RWPE2 (cell line): ENCODE measurements at regions not wholly inside any gene's neighbourhood (a gene's known extent, or its start where the extent isn't known, plus 50 kb on each side); places are given as distances from the start of the nearest gene placed in this dataset.

Experiments
- ATAC-seq: fragments of 200-7000 bp; cut with Tn5 transposase; 3 replicates; pipeline ENCODE4 v1.9.1; 2021; ENCODE audit warnings: low read depth
- DNase-seq: peaks from one replicate; pipeline ENCODE4 v3.0.0-alpha.2; 2020; ENCODE audit warnings: low spot score
- H3K27ac ChIP-seq: fragments of 450-650 bp; 2 replicates; pipeline ENCODE4 v1.5.1; 2017; ENCODE audit warnings: mild to moderate bottlenecking; ENCODE audit not compliant: poor library complexity, severe bottlenecking
- H3K27me3 ChIP-seq: fragments of 250-450 bp; sonication (Bioruptor Pico); 2 replicates; pipeline ENCODE4 v1.5.1; 2021; ENCODE audit warnings: mild to moderate bottlenecking, moderate library complexity; ENCODE audit not compliant: insufficient read depth, poor library complexity, severe bottlenecking
- H3K36me3 ChIP-seq: fragments of 250-450 bp; sonication (Bioruptor Pico); 2 replicates; pipeline ENCODE4 v1.5.1; 2020; ENCODE audit warnings: low read depth, mild to moderate bottlenecking, moderate library complexity
- H3K4me1 ChIP-seq: fragments of 250-450 bp; sonication (Bioruptor Pico); 2 replicates; pipeline ENCODE4 v1.5.1; 2021; ENCODE audit warnings: mild to moderate bottlenecking, moderate library complexity; ENCODE audit not compliant: insufficient read depth, poor library complexity, severe bottlenecking
- H3K4me3 ChIP-seq: fragments of 250-450 bp; sonication (Bioruptor Pico); 2 replicates; pipeline ENCODE4 v1.5.1; 2021; ENCODE audit warnings: mild to moderate bottlenecking, moderate library complexity; ENCODE audit not compliant: severe bottlenecking
- H3K9me3 ChIP-seq: fragments of 250-450 bp; sonication (Bioruptor Pico); 2 replicates; pipeline ENCODE4 v1.5.1; 2021; ENCODE audit warnings: mild to moderate bottlenecking, moderate library complexity; ENCODE audit not compliant: severe bottlenecking
- CTCF ChIP-seq: fragments of 450-650 bp; IDR thresholded peaks from one replicate; pipeline ENCODE4 v1.5.1; 2017; ENCODE audit warnings: mild to moderate bottlenecking, moderate library complexity; ENCODE audit not compliant: poor library complexity, severe bottlenecking

DNA sequence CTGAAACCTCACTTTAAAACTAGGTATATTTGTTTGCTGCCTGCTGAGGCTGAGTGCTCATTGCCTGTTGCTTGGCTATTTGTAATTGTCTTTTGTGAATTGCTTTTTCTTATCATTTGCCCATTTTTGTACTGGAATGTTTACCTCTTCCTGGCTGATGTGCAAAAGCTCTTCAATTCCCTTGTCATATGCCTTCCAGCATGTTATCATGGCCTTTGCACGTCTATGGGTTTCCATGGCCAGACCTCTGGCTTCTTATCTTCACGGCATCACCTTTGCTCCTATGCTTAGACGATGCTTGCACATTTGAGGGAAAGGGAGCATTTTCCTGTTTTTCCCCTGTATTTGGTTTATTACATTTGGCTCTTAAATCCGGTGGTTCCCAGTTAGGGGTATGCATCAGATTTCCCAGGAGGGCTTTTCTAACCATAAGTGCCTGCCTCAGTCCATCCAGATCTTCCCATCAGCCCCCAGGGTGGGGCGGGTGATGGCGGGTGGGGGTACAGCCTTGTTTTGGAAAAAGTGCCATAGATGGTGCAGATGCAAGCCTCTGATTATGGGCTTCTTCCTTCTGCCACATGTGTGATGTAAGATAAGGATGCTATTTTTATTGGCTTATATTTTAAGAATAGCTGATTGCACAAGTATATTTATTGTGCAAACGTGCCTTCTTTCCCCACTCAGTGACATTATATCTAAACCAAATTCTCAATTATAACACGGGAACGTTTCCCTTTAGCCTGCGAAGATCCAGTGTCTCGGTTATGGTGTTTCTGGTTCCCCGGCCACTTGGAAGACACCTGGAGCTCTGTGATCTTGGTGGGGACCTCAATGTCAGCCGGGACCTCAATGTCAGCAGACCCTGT is 70.6 kb upstream of the SEPTIN5 start:
- Histone ChIP-seq H3K4me3 (no peak overlapping the region), H3K27ac (no peak overlapping the region), H3K27me3 (no peaks in the 10 kb centered on the region), H3K9me3 (peaks cover 13% of the 10 kb centered on the region), H3K4me1 (no peaks in the 10 kb centered on the region), H3K36me3 (no peaks in the 10 kb centered on the region)
- DNase-seq (no peak), ATAC-seq (no peak)
- TF ChIP-seq CTCF: no peak

DNA sequence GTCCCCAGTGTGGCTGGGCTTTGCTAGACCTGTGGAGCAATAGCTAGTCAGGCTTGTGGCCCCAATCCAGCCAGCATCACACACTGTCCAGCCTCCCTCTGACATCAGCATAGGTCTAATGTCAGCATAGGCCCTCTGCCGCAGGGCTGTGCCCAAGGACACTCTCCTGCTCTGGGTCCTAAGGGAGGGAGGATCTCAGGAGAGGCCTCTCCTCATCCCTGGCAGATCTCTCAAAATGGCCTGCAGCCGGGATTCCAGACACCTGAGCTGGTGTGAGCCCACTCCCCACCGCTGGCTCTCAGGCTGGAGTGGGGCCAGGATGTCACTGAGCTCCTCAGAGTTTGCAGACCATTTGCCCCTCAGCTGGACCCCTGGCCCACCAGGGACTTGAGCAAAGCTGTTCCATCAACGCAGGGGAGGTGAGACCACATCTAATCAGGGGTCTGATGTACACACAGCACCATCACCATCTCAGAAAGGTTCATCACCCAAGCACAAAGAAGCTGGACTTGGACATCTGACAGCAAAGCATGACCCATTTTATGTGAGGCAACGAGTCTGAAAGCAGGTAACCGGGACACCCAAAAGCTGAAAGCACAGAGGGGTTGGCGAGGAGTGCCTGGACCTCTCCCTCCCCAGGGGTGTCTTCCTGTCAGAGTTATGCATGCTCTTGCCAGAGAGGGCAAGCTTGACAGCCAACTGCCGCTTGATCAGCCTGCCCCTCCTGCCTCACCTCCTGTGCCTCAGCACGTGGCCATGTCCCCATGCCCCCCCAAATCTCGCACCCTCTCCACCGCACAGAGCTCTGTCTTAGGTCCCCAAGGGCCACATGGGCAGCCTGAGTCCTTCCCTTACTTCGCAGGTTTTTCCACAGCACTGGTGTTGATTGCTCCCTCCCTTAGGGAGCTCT is 69.7 kb upstream of the SEPTIN5 start:
- Histone ChIP-seq H3K36me3 (no peaks in the 10 kb centered on the region), H3K27ac (no peak overlapping the region), H3K4me1 (no peaks in the 10 kb centered on the region), H3K27me3 (no peaks in the 10 kb centered on the region), H3K4me3 (no peak overlapping the region), H3K9me3 (peaks cover 13% of the 10 kb centered on the region)
- ATAC-seq: no peak
- no peak for DNase-seq
- no peak for TF ChIP-seq CTCF

DNA sequence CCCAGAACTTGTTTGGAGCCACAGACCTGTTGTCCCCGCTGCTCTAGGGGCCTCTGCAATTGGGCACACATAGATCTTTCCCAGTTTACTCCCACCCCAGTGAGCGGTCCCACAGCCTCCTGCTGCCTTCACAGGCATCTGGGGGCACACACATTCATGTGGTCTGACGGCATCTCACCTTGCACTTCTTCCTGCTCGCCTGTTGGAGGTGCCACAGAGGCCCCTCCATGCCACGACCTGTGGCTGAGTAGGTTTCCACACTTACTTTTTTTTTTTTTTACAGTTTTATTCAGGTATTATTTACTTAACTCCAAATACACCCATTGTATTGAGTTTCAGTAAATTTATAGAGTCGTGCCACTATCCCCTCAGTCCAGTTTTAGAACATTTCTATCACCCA is 68.9 kb upstream of the SEPTIN5 start:
- Histone ChIP-seq H3K4me3 (no peak overlapping the region), H3K27me3 (peaks cover 3% of the 10 kb centered on the region), H3K27ac (no peak overlapping the region), H3K9me3 (peaks cover 13% of the 10 kb centered on the region), H3K4me1 (no peaks in the 10 kb centered on the region), H3K36me3 (no peaks in the 10 kb centered on the region)
- no peak for ATAC-seq
- no peak for TF ChIP-seq CTCF
- no peak for DNase-seq

- Histone ChIP-seq H3K4me3 (no peak overlapping the region), H3K9me3 (peaks cover 13% of the 10 kb centered on the region), H3K27ac (no peak overlapping the region), H3K36me3 (no peaks in the 10 kb centered on the region), H3K27me3 (peaks cover 3% of the 10 kb centered on the region), H3K4me1 (no peaks in the 10 kb centered on the region)
- ATAC-seq (no peak), DNase-seq (no peak)
- TF ChIP-seq CTCF: no peak
These were observed 68.4 kb upstream of the SEPTIN5 start for GRCh38 chr22:19645905-19646304.
